Vagina (tissue), 2 donors: ENCODE measurements at regions not wholly inside any gene's neighbourhood (a gene's known extent, or its start where the extent isn't known, plus 50 kb on each side); places are given as distances from the start of the nearest gene placed in this dataset.

Source experiments
- POLR2A ChIP-seq, 2 donors: fragments of 450-650 bp; IDR thresholded peaks; one replicate each; pipeline ENCODE4 v1.6.1; 2017; ENCODE audit warnings: antibody characterized with exemption in 2 of 2, mild to moderate bottlenecking in 2 of 2, moderate library complexity in 2 of 2
- TF ChIP-seq, protein P1 (sequence below), 3 experiments: fragments of 450-650 bp in 2 of 3; fragments of 200-600 bp in 1 of 3; sonication (generic) in 1 of 3; IDR thresholded peaks; one replicate each; pipeline ENCODE4 v1.5.1; 2017 to 2019; ENCODE audit warnings: antibody characterized with exemption in 3 of 3, mild to moderate bottlenecking in 2 of 3, moderate library complexity in 2 of 3

DNA sequence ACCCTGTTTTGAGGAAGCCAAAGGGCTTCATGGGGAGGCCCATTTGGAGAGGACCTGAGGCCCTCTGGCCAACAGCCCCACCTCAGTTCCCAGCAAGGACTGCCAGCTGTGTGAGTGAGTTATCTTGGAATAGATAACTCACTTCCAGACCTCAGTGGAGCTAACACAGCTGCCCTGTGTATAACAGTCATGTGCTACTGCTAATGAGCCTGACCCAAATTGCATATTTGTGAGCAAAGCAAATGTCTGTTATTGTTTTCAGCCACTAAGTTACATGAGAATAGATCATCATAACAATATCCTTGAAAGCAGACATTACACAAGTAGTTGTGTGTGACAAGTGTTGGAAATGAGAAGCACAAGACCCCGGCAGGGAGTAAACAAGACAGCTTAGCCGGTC lies 355.8 kb downstream of the MCTP2 start:
- TF ChIP-seq, protein P1, sequence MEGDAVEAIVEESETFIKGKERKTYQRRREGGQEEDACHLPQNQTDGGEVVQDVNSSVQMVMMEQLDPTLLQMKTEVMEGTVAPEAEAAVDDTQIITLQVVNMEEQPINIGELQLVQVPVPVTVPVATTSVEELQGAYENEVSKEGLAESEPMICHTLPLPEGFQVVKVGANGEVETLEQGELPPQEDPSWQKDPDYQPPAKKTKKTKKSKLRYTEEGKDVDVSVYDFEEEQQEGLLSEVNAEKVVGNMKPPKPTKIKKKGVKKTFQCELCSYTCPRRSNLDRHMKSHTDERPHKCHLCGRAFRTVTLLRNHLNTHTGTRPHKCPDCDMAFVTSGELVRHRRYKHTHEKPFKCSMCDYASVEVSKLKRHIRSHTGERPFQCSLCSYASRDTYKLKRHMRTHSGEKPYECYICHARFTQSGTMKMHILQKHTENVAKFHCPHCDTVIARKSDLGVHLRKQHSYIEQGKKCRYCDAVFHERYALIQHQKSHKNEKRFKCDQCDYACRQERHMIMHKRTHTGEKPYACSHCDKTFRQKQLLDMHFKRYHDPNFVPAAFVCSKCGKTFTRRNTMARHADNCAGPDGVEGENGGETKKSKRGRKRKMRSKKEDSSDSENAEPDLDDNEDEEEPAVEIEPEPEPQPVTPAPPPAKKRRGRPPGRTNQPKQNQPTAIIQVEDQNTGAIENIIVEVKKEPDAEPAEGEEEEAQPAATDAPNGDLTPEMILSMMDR (IDR thresholded peaks at IDR 0.05): no peak
- TF ChIP-seq POLR2A (IDR thresholded peaks at IDR 0.05): no peak
